HepG2 (cell line): ENCODE measurements at regions not wholly inside any gene's neighbourhood (a gene's known extent, or its start where the extent isn't known, plus 50 kb on each side); places are given as distances from the start of the nearest gene placed in this dataset.
A peak's percentile ranks its signal among the peaks of the same experiment; 100 is the strongest.

Experiments
- ATAC-seq: fragments of 200-7000 bp; cut with Tn5 transposase; 3 replicates; pipeline ENCODE4 v1.9.1; 2020; ENCODE audit warnings: mild to moderate bottlenecking, moderate library complexity
- BruUV-seq: library from RNA; stranded (reverse); fragments of 400-500 nt; replicated peaks from 2 replicates; lab custom pipeline; 2021; lab: Mats Ljungman, UMichigan
- CTCF ChIA-PET: fragments of 300-600 bp; formaldehyde crosslinking; extraction: SDS; loops from one replicate; lab custom pipeline; 2021; ENCODE audit warnings: low total read pairs, inconsistent platforms, low intra/inter-chr PET ratio; lab: Yijun Ruan, JAX
- POLR2A ChIA-PET: fragments of 350-600 bp; sonication (Branson Sonifier 250); formaldehyde crosslinking; loops from one replicate; lab custom pipeline; 2020; ENCODE audit warnings: antibody characterized with exemption, inconsistent platforms; lab: Yijun Ruan, JAX
- DNase-seq: peaks from one replicate; pipeline ENCODE4 v3.0.0-alpha.2; 2015; ENCODE audit warnings: low spot score
- FAIRE-seq: peaks from 3 replicates; lab custom pipeline; 2011; peaks lifted over from hg19 to GRCh38; lab: Jason Lieb, UNC
- H2AFZ ChIP-seq: one replicate; pipeline ENCODE4 v1.6.1; 2011; ENCODE audit warnings: low read length, inconsistent platforms
- H3K27ac ChIP-seq: fragments of 300-600 bp; 3 replicates; pipeline ENCODE4 v1.8.0; 2011; ENCODE audit warnings: mixed run types, mild to moderate bottlenecking, mixed read lengths, low read length, inconsistent platforms; ENCODE audit not compliant: insufficient read depth; ENCODE audit errors: extremely low read length
- H3K27me3 ChIP-seq, 2 experiments: fragments of 200-600 bp in 1 of 2; 2 replicates in 1 of 2; 3 replicates in 1 of 2; pipeline versions ENCODE4 v1.6.0 to v1.8.0; 2011; ENCODE audit warnings: low read length in 2 of 2, mild to moderate bottlenecking in 2 of 2, moderate library complexity in 2 of 2, inconsistent platforms in 1 of 2; ENCODE audit not compliant: insufficient read depth in 2 of 2, control insufficient read depth in 1 of 2
- H3K36me3 ChIP-seq, 2 experiments: fragments of 200-600 bp in 1 of 2; replicated peaks in 1 of 2; 2 replicates in 1 of 2; 3 replicates in 1 of 2; pipeline versions ENCODE4 v1.5.1 to v1.8.0; 2011; ENCODE audit warnings: low read length in 2 of 2, inconsistent platforms in 1 of 2; ENCODE audit not compliant: insufficient read depth in 2 of 2, control insufficient read depth in 1 of 2
- H3K4me1 ChIP-seq: 2 replicates; pipeline ENCODE4 v1.5.1; 2012; ENCODE audit warnings: low read length, inconsistent platforms; ENCODE audit not compliant: insufficient read depth
- H3K4me2 ChIP-seq: 2 replicates; pipeline ENCODE4 v1.6.0; 2011; ENCODE audit warnings: low read depth, low read length, inconsistent platforms
- H3K4me3 ChIP-seq, 3 experiments: fragments of 200-600 bp in 1 of 3; sonication (generic), shearing (Covaris generic) in 1 of 3; replicated peaks in 1 of 3; 2 replicates each; pipeline ENCODE4 v1.5.1; 2011 to 2016; ENCODE audit warnings: low read length in 3 of 3, inconsistent platforms in 2 of 3, low read depth in 2 of 3, mild to moderate bottlenecking in 2 of 3, control low read depth in 1 of 3, mixed read lengths in 1 of 3; ENCODE audit not compliant: insufficient read depth in 1 of 3
- H3K79me2 ChIP-seq: one replicate; pipeline ENCODE4 v1.6.1; 2011; ENCODE audit warnings: low read length, inconsistent platforms; ENCODE audit not compliant: insufficient read depth
- H3K9ac ChIP-seq: 2 replicates; pipeline ENCODE4 v1.6.0; 2011; ENCODE audit warnings: mild to moderate bottlenecking, low read depth, low read length, inconsistent platforms; ENCODE audit not compliant: insufficient read depth
- H3K9me3 ChIP-seq: 2 replicates; pipeline ENCODE4 v1.5.1; 2012; ENCODE audit warnings: mild to moderate bottlenecking, low read length
- H4K20me1 ChIP-seq: 2 replicates; pipeline ENCODE4 v1.6.0; 2011; ENCODE audit warnings: inconsistent platforms, mild to moderate bottlenecking, low read length, moderate library complexity; ENCODE audit not compliant: insufficient read depth
- MAFK ChIP-seq, 2 experiments: IDR thresholded peaks in 1 of 2; conservative IDR thresholded peaks in 1 of 2; 2 replicates each; pipeline ENCODE4 v1.6.1; 2011; ENCODE audit warnings: improper control_type of control experiment in 2 of 2, low read length in 2 of 2
- MIER2 ChIP-seq: IDR thresholded peaks from 2 replicates; pipeline ENCODE4 v1.6.1; 2016; ENCODE audit warnings: missing biosample characterization, missing genetic modification reagents
- NFATC3 ChIP-seq: sonication (generic); formaldehyde crosslinking; IDR thresholded peaks from 2 replicates; pipeline ENCODE4 v1.5.1; 2020; ENCODE audit warnings: mild to moderate bottlenecking, missing genetic modification reagents
- RFX1 ChIP-seq: fragments of 450-650 bp; IDR thresholded peaks from 2 replicates; pipeline ENCODE4 v1.6.1; 2017
- WGBS: methylation state at CpG from one replicate; pipeline ENCODE4 v1.1.6; 2017; ENCODE audit warnings: low lambda C conversion rate; 5-methylcytosine and 5-hydroxymethylcytosine counted together
- in situ Hi-C: cut with HindIII; loops from 2 replicates; pipeline ENCODE4 v1.10.0; 2017; ENCODE audit warnings: low pct_unique_long_range_greater_than_20kb; ENCODE audit not compliant: extremely low pct_ligation_motif_present
- intact Hi-C: fragments of 100-400 bp; cut with micrococcal nuclease; formaldehyde crosslinking; loops from one replicate; pipeline ENCODE4 v1.10.0; 2022; ENCODE audit not compliant: unreplicated experiment
- TF ChIP-seq, protein P1 (sequence below): IDR thresholded peaks from 2 replicates; pipeline ENCODE4 v1.6.1; 2012; ENCODE audit warnings: low read length, improper control_type of control experiment
- TF ChIP-seq, protein P2 (sequence below), 2 experiments: IDR thresholded peaks; 2 replicates each; pipeline ENCODE4 v1.6.1; 2011 to 2012; ENCODE audit warnings: low read length in 2 of 2, borderline replicate concordance in 1 of 2, low read depth in 1 of 2, mild to moderate bottlenecking in 1 of 2, moderate library complexity in 1 of 2
- TF ChIP-seq, protein P3 (sequence below): sonication (generic); formaldehyde crosslinking; conservative IDR thresholded peaks from 2 replicates; pipeline ENCODE4 v1.4.0; 2020; ENCODE audit warnings: missing genetic modification reagents

DNA sequence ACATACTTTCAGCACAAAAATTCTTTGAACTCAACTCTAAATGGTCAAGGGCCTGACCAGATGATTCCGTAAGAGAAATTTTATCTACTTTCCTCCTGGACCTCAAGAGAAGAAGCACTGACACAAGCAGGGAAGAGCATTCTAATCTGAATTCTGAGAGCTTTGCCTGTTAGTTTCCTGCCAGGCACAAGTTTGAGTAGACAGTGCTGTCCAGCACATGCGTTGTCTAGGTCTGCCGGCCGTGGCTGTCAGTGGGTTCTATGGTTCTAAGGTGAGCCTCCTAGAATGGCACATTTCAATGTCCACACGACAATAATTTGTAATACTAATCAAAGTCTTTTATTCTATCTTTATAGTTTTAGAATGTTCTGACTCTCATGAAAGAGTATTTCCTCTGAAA is 91.9 kb downstream of the RFPL4B start:
- ChIA-PET POLR2A (no interaction called here), CTCF (no interaction called here)
- peak; percentile 79 for ATAC-seq
- intact Hi-C loops: no loop called here
- TF ChIP-seq RFX1: no peak
- TF ChIP-seq MAFK (conservative IDR thresholded peaks at IDR 0.05 in 1 of 2, IDR thresholded peaks at IDR 0.05 in 1 of 2; ENCODE audit: low read length in 2 of 2): no peak
- TF ChIP-seq MIER2 (CRISPR knock-in tag): peak; percentile 62; the same call in 1 of the 2 replicates
- TF ChIP-seq, protein P1, sequence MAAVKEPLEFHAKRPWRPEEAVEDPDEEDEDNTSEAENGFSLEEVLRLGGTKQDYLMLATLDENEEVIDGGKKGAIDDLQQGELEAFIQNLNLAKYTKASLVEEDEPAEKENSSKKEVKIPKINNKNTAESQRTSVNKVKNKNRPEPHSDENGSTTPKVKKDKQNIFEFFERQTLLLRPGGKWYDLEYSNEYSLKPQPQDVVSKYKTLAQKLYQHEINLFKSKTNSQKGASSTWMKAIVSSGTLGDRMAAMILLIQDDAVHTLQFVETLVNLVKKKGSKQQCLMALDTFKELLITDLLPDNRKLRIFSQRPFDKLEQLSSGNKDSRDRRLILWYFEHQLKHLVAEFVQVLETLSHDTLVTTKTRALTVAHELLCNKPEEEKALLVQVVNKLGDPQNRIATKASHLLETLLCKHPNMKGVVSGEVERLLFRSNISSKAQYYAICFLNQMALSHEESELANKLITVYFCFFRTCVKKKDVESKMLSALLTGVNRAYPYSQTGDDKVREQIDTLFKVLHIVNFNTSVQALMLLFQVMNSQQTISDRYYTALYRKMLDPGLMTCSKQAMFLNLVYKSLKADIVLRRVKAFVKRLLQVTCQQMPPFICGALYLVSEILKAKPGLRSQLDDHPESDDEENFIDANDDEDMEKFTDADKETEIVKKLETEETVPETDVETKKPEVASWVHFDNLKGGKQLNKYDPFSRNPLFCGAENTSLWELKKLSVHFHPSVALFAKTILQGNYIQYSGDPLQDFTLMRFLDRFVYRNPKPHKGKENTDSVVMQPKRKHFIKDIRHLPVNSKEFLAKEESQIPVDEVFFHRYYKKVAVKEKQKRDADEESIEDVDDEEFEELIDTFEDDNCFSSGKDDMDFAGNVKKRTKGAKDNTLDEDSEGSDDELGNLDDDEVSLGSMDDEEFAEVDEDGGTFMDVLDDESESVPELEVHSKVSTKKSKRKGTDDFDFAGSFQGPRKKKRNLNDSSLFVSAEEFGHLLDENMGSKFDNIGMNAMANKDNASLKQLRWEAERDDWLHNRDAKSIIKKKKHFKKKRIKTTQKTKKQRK: no peak
- TF ChIP-seq, protein P2, sequence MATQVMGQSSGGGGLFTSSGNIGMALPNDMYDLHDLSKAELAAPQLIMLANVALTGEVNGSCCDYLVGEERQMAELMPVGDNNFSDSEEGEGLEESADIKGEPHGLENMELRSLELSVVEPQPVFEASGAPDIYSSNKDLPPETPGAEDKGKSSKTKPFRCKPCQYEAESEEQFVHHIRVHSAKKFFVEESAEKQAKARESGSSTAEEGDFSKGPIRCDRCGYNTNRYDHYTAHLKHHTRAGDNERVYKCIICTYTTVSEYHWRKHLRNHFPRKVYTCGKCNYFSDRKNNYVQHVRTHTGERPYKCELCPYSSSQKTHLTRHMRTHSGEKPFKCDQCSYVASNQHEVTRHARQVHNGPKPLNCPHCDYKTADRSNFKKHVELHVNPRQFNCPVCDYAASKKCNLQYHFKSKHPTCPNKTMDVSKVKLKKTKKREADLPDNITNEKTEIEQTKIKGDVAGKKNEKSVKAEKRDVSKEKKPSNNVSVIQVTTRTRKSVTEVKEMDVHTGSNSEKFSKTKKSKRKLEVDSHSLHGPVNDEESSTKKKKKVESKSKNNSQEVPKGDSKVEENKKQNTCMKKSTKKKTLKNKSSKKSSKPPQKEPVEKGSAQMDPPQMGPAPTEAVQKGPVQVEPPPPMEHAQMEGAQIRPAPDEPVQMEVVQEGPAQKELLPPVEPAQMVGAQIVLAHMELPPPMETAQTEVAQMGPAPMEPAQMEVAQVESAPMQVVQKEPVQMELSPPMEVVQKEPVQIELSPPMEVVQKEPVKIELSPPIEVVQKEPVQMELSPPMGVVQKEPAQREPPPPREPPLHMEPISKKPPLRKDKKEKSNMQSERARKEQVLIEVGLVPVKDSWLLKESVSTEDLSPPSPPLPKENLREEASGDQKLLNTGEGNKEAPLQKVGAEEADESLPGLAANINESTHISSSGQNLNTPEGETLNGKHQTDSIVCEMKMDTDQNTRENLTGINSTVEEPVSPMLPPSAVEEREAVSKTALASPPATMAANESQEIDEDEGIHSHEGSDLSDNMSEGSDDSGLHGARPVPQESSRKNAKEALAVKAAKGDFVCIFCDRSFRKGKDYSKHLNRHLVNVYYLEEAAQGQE (IDR thresholded peaks at IDR 0.05; ENCODE audit: borderline replicate concordance in 1 of 2, low read depth in 1 of 2, low read length in 2 of 2): peak; percentile 8 to 85; a peak in 3 of 4 replicates
- TF ChIP-seq NFATC3: no peak
- TF ChIP-seq, protein P3, sequence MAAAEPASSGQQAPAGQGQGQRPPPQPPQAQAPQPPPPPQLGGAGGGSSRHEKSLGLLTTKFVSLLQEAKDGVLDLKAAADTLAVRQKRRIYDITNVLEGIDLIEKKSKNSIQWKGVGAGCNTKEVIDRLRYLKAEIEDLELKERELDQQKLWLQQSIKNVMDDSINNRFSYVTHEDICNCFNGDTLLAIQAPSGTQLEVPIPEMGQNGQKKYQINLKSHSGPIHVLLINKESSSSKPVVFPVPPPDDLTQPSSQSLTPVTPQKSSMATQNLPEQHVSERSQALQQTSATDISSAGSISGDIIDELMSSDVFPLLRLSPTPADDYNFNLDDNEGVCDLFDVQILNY (CRISPR knock-in tag): no peak
- FAIRE-seq: no peak
- in situ Hi-C loops: no loop called here
- Histone ChIP-seq H3K36me3 (no peaks in the 10 kb centered on the region), H3K27ac (no peak overlapping the region), H3K27me3 (no peaks in the 10 kb centered on the region), H3K79me2 (no peaks in the 10 kb centered on the region), H3K9me3 (no peaks in the 10 kb centered on the region), H4K20me1 (no peaks in the 10 kb centered on the region), H3K4me1 (peaks cover 15% of the 10 kb centered on the region), H2AFZ (no peak overlapping the region), H3K9ac (no peak overlapping the region), H3K4me3 (no peak overlapping the region), H3K4me2 (no peak overlapping the region)
- no peak for DNase-seq
- BruUV-seq: no TSS peak
- 25% methylated on average over 5 of the region's 5 CpGs for WGBS
